ENCODE measurements at regions not wholly inside any gene's neighbourhood (a gene's known extent, or its start where the extent isn't known, plus 50 kb on each side); places are given as distances from the start of the nearest gene placed in this dataset.

- DNase-seq = no peak
Observed at GRCh38 chr16:9425236-9425635, 333.8 kb downstream of the HAPSTR1 start.

- DNase-seq = no peak
Observed at GRCh38 chr16:9428355-9429005, 337.0 kb downstream of the HAPSTR1 start.

GRCh38 chr16:9429646-9430330 is 338.3 kb downstream of the HAPSTR1 start:
- DNase-seq = no peak

GRCh38 chr16:9434659-9435058 is 343.2 kb downstream of the HAPSTR1 start:
- DNase-seq = no peak

- DNase-seq = no peak
Observed at GRCh38 chr16:9436175-9436574, 344.7 kb downstream of the HAPSTR1 start.

GRCh38 chr16:9437115-9437514 is 345.7 kb downstream of the HAPSTR1 start:
- DNase-seq = no peak

- no peak for DNase-seq
Observed at GRCh38 chr16:9438991-9439390, 347.5 kb downstream of the HAPSTR1 start.

DNA sequence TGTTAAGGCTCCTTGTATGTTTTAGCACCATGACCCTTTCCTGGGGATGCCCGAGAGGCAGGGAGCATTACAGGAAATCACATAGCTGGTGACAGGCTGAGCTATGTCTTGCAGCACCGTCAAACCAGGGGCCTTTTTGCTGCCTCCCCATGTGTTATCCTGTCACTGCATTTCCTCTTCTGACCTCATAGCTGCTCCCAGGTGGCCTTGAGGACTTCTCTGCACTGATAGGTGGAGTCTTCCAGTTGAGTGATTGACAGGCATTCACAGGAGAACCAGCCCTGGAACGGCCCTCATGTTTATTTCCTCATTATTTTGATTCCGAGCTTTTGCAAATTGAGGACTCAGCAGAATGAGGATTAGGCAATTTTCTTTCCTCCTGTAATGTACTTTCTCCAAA is 349.6 kb downstream of the HAPSTR1 start:
- DNase-seq = no peak

GRCh38 chr16:9443864-9444263 is 352.4 kb downstream of the HAPSTR1 start:
- DNase-seq = no peak

GRCh38 chr16:9446471-9447194 is 355.2 kb downstream of the HAPSTR1 start:
- no peak for DNase-seq

DNA sequence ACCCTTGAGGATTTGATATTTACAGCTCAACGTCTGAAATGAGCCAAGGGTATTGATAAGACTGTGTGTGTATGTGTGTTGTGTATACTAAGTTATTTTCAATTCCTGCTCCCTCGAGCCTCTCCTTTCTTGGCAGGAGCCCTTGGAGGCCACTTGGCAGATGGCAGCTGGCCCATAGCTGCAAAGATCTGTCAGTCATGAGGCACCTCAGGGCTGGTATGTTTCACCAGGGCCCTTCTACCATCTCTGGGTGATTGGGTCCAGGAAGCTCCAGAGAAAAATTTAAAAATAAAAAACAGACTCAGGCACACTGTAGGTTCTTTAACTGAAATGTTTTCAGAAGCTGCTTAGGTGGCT is 355.7 kb downstream of the HAPSTR1 start:
- DNase-seq = no peak

GRCh38 chr16:9447699-9448098 is 356.3 kb downstream of the HAPSTR1 start:
- DNase-seq = no peak

GRCh38 chr16:9449597-9449996 is 358.2 kb downstream of the HAPSTR1 start:
- DNase-seq = no peak

DNA sequence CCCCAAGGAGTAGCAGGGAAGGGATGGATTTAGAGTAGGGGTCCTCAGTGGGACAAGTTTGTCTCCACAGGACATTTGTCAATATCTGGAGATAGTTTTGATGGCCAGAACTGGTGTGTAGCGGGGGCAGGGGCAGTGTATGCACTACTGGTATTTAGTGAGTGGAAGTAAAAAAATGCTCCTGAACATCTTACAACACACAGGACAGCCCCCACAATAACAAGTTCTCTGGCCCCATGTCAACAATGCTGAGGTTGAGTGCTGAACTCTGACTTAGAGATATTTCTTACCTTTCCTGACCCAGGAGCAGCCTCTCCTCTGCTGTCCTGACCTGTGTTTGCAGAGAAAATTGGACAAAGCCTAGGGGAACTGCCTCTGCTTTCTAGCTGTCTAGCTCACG is 365.8 kb downstream of the HAPSTR1 start:
- DNase-seq = no peak

DNA sequence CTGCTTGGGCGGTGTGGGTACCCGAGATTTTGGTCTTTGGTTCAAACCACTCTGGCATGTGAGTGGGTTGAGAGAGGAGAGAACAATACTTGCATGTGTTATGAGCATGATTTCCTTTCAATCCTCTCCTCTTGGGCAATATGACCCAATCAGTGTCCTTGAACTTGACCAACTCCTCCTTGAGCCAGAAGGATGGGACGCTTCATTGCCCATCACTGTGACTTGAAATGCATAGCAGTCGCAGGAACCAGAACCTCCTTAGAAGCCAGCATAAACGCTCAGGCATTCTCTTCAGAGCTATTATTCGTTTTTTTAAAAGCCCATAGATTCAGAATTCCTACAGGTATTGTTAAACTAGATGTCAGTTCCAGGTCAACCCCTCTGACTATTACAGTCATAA is 367.4 kb downstream of the HAPSTR1 start:
- no peak for DNase-seq

DNA sequence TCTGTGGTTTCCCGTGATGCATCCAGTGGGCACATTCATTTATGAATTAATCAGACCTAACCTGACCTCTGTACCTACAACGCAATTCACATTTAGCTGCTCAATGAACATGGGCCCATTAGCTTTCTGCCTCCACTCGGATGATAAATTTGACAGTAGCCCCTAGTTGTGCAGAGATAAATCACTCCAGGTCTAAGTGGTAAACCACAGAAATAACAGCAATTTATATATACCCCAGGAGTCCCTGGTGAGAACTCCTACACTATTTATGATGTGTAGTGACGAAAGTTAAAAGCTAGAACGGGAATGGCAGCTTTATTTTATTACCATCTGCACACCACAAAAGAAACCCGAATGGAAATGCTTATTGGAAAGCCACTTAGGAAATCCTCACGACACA is 371.5 kb downstream of the HAPSTR1 start:
- DNase-seq = no peak

DNA sequence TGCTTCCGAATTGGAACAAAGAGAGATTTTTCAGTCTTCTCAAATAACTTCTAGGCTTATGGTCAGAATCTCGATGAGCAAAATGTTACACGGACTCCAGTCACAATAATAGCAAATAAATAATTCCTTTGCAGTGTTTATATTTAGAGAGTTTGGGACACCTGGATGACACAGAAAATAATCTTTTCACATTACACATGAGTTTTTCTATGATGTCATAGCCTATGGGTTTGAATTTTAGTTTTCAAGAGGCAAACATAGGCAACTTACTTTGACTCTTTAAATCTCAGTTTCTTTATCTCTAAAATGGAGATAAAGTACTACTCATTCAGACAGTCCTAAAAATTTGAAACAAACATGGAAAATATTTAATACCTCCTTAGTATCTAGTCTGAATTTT is 372.0 kb downstream of the HAPSTR1 start:
- DNase-seq = no peak

GRCh38 chr16:9465161-9465560 is 373.7 kb downstream of the HAPSTR1 start:
- DNase-seq = no peak

DNA sequence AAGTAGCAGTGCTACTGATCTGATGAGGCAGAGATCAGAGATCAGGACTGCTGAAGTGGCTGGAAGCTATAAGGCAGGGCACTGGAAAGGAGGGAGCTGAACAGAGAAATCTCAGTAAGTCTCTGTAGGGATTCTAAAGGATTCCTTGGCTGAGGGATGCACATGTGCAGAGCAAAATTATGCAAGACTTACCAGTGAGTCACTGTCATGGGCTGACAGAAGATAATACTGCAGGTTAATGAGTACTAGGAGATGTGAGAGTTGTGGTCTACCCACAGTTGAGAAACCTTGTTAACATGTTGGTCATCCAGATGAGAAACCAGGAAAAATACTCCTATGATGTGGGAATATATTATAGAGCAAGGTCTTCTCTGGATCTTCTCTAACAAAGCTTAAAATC is 378.1 kb downstream of the HAPSTR1 start:
- DNase-seq = no peak

- DNase-seq = no peak
Observed at GRCh38 chr16:9476744-9477143, 385.3 kb downstream of the HAPSTR1 start.

DNA sequence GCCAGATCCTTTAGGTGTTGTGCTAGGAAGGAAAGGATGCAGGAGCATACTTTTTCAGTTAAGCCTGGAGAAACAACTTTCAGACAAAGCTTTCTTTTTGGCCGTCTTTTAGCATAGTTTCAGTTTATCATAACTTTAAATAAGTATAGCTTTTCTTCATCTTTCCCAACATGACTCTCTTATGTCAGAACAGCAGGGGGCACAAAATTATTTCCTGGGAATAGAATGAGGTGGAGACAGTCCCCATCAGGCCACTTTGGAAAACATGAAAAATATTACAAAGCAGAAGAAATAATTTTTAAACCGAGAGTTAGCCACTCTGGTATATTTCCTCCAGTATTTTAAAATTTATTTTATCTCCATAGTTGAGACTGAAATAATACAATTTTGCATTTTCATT is 387.6 kb downstream of the HAPSTR1 start:
- no peak for DNase-seq

DNA sequence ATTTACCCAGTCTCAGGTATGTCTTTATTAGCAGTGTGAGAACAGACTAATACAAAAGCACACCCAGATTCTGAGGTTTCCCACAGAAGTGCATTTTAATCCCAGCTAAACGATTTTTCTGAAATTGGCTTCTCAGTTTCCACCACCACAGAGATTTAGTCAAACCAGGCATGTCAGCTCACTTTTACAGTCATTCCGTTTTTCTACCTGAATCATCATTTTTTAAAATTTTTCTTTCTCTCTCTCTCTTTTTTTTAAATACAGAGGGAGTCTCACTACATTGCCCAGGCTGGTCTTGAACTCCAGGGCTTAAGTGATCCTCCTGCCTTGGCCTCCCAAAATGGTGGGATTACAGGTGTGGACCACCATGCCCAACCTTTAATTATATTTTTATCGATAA is 389.1 kb downstream of the HAPSTR1 start:
- no peak for DNase-seq

- no peak for DNase-seq
Observed at GRCh38 chr16:9481747-9482730, 390.6 kb downstream of the HAPSTR1 start.

Data from RPMI8226 (cell line).